Activated CD4-positive, alpha-beta T cell treated with anti-CD3 and anti-CD28 coated beads, Interleukin-2, amount 10 ng/mL, durations not matched to agents 7 days and 5 days (primary cell): ENCODE measurements at regions not wholly inside any gene's neighbourhood (a gene's known extent, or its start where the extent isn't known, plus 50 kb on each side); places are given as distances from the start of the nearest gene placed in this dataset.

Experiments
- CTCF ChIA-PET: fragments of 350-600 bp; sonication (Branson Sonifier 250); formaldehyde crosslinking; loops from one replicate; lab custom pipeline; 2021; ENCODE audit warnings: antibody characterized with exemption; lab: Charles Lee
- POLR2A ChIA-PET: fragments of 350-600 bp; sonication (Branson Sonifier 250); formaldehyde crosslinking; loops from one replicate; lab custom pipeline; 2021; ENCODE audit warnings: antibody characterized with exemption; lab: Charles Lee
- DNase-seq: peaks from one replicate; pipeline ENCODE4 v3.0.0-alpha.2; 2020
- H3K27ac Mint-ChIP-seq: one replicate; pipeline ENCODE4 v1.8.0; 2021; ENCODE audit warnings: mild to moderate bottlenecking, moderate library complexity, mixed read lengths
- H3K27me3 Mint-ChIP-seq: one replicate; pipeline ENCODE4 v1.8.0; 2021; ENCODE audit warnings: mixed read lengths
- H3K36me3 Mint-ChIP-seq: one replicate; pipeline ENCODE4 v1.8.0; 2021; ENCODE audit warnings: low read depth, mixed read lengths
- H3K4me1 Mint-ChIP-seq: one replicate; pipeline ENCODE4 v1.8.0; 2021; ENCODE audit warnings: mixed read lengths
- H3K4me3 Mint-ChIP-seq: one replicate; pipeline ENCODE4 v1.8.0; 2021; ENCODE audit warnings: mild to moderate bottlenecking, moderate library complexity, mixed read lengths
- H3K9me3 Mint-ChIP-seq: one replicate; pipeline ENCODE4 v1.8.0; 2021; ENCODE audit warnings: mixed read lengths

GRCh38 chr5:61625681-61626621 lies 293.9 kb downstream of the ZSWIM6 start:
- Mint-ChIP-seq H3K9me3 (no peaks in the 10 kb centered on the region), H3K27me3 (peaks cover 52% of the 10 kb centered on the region), H3K4me3 (no peak overlapping the region), H3K36me3 (no peaks in the 10 kb centered on the region), H3K4me1 (peaks cover 10% of the 10 kb centered on the region), H3K27ac (no peak overlapping the region)
- CTCF ChIA-PET: interaction anchor here (1.2 kb wide), 1 partner anchor 35 kb away, joined by 3 read pairs; no protein-coding TSS in a partner anchor
- POLR2A ChIA-PET: no interaction called here
- DNase-seq: no peak

- DNase-seq: no peak
- Mint-ChIP-seq H3K27me3 (peaks cover 52% of the 10 kb centered on the region), H3K36me3 (no peaks in the 10 kb centered on the region), H3K9me3 (no peaks in the 10 kb centered on the region), H3K4me1 (peaks cover 10% of the 10 kb centered on the region), H3K4me3 (no peak overlapping the region), H3K27ac (no peak overlapping the region)
- ChIA-PET CTCF (no interaction called here), POLR2A (no interaction called here)
Observed at GRCh38 chr5:61626639-61627282, 294.7 kb downstream of the ZSWIM6 start.

- no peak overlapping the region for H3K4me3 Mint-ChIP-seq
- no peaks in the 10 kb centered on the region for H3K9me3 Mint-ChIP-seq
- H3K4me1 Mint-ChIP-seq: peaks cover 10% of the 10 kb centered on the region
- DNase-seq: no peak
- no peaks in the 10 kb centered on the region for H3K36me3 Mint-ChIP-seq
- CTCF ChIA-PET: no interaction called here
- no peak overlapping the region for H3K27ac Mint-ChIP-seq
- peaks cover 52% of the 10 kb centered on the region for H3K27me3 Mint-ChIP-seq
- POLR2A ChIA-PET: no interaction called here
Observed at GRCh38 chr5:61627531-61627930, 295.5 kb downstream of the ZSWIM6 start.

GRCh38 chr5:61630908-61631307 lies 298.9 kb downstream of the ZSWIM6 start:
- H3K27me3 Mint-ChIP-seq: peaks cover 33% of the 10 kb centered on the region

GRCh38 chr5:61631438-61631941 lies 299.4 kb downstream of the ZSWIM6 start:
- H3K4me3 Mint-ChIP-seq: no peak overlapping the region
- no peaks in the 10 kb centered on the region for H3K9me3 Mint-ChIP-seq
- no peaks in the 10 kb centered on the region for H3K36me3 Mint-ChIP-seq
- DNase-seq: no peak
- no peak overlapping the region for H3K27ac Mint-ChIP-seq
- peaks cover 33% of the 10 kb centered on the region for H3K27me3 Mint-ChIP-seq
- ChIA-PET CTCF (no interaction called here), POLR2A (no interaction called here)
- H3K4me1 Mint-ChIP-seq: peaks cover 6% of the 10 kb centered on the region

More at GRCh38 chr5:61630908-61631307, 298.9 kb downstream of the ZSWIM6 start:
- Mint-ChIP-seq H3K4me1 (peaks cover 6% of the 10 kb centered on the region), H3K36me3 (no peaks in the 10 kb centered on the region), H3K9me3 (no peaks in the 10 kb centered on the region), H3K27ac (no peak overlapping the region), H3K4me3 (no peak overlapping the region)
- no peak for DNase-seq
- CTCF ChIA-PET: interaction anchor here (0.6 kb wide), 1 partner anchor 10 kb away, joined by 3 read pairs; no protein-coding TSS in a partner anchor
- POLR2A ChIA-PET: no interaction called here

GRCh38 chr5:61632064-61632463 lies 300.0 kb downstream of the ZSWIM6 start:
- POLR2A ChIA-PET: no interaction called here

GRCh38 chr5:61635271-61635670 lies 303.2 kb downstream of the ZSWIM6 start:
- H3K4me3 Mint-ChIP-seq: no peak overlapping the region
- CTCF ChIA-PET: no interaction called here
- no peak overlapping the region for H3K27ac Mint-ChIP-seq
- H3K4me1 Mint-ChIP-seq: no peaks in the 10 kb centered on the region
- no peaks in the 10 kb centered on the region for H3K9me3 Mint-ChIP-seq
- no peaks in the 10 kb centered on the region for H3K36me3 Mint-ChIP-seq
- DNase-seq: no peak
- POLR2A ChIA-PET: no interaction called here
- H3K27me3 Mint-ChIP-seq: peaks cover 6% of the 10 kb centered on the region

More at GRCh38 chr5:61632064-61632463, 300.0 kb downstream of the ZSWIM6 start:
- CTCF ChIA-PET: interaction anchor here (0.6 kb wide), 1 partner anchor 884 kb away, joined by 3 read pairs; no protein-coding TSS in a partner anchor
- Mint-ChIP-seq H3K27me3 (peaks cover 29% of the 10 kb centered on the region), H3K36me3 (no peaks in the 10 kb centered on the region), H3K4me3 (no peak overlapping the region), H3K4me1 (peaks cover under 1% of the 10 kb centered on the region), H3K9me3 (no peaks in the 10 kb centered on the region), H3K27ac (no peak overlapping the region)
- DNase-seq: no peak

- Mint-ChIP-seq H3K9me3 (no peaks in the 10 kb centered on the region), H3K27ac (no peak overlapping the region), H3K27me3 (peaks cover 6% of the 10 kb centered on the region), H3K36me3 (no peaks in the 10 kb centered on the region), H3K4me3 (no peak overlapping the region), H3K4me1 (no peaks in the 10 kb centered on the region)
- no peak for DNase-seq
- ChIA-PET POLR2A (no interaction called here), CTCF (no interaction called here)
Observed at GRCh38 chr5:61637566-61637965, 305.5 kb downstream of the ZSWIM6 start.

GRCh38 chr5:61638476-61638875 lies 306.4 kb downstream of the ZSWIM6 start:
- Mint-ChIP-seq H3K27ac (no peak overlapping the region), H3K9me3 (no peaks in the 10 kb centered on the region), H3K27me3 (peaks cover 6% of the 10 kb centered on the region), H3K36me3 (no peaks in the 10 kb centered on the region), H3K4me1 (no peaks in the 10 kb centered on the region), H3K4me3 (no peak overlapping the region)
- DNase-seq: no peak
- ChIA-PET CTCF (no interaction called here), POLR2A (no interaction called here)

GRCh38 chr5:61640179-61641021 lies 308.3 kb downstream of the ZSWIM6 start:
- CTCF ChIA-PET: no interaction called here
- no peaks in the 10 kb centered on the region for H3K9me3 Mint-ChIP-seq
- DNase-seq: no peak
- no peak overlapping the region for H3K4me3 Mint-ChIP-seq
- POLR2A ChIA-PET: no interaction called here
- no peaks in the 10 kb centered on the region for H3K36me3 Mint-ChIP-seq
- H3K4me1 Mint-ChIP-seq: no peaks in the 10 kb centered on the region
- H3K27me3 Mint-ChIP-seq: peaks cover 3% of the 10 kb centered on the region
- no peak overlapping the region for H3K27ac Mint-ChIP-seq

- H3K4me3 Mint-ChIP-seq: no peak overlapping the region
- CTCF ChIA-PET: no interaction called here
- POLR2A ChIA-PET: no interaction called here
- no peaks in the 10 kb centered on the region for H3K9me3 Mint-ChIP-seq
- no peaks in the 10 kb centered on the region for H3K36me3 Mint-ChIP-seq
- H3K4me1 Mint-ChIP-seq: no peaks in the 10 kb centered on the region
- no peak for DNase-seq
- H3K27ac Mint-ChIP-seq: no peak overlapping the region
- peaks cover 1% of the 10 kb centered on the region for H3K27me3 Mint-ChIP-seq
Observed at GRCh38 chr5:61641748-61642565, 309.9 kb downstream of the ZSWIM6 start.

- DNase-seq: no peak
- Mint-ChIP-seq H3K9me3 (no peaks in the 10 kb centered on the region), H3K27me3 (peaks cover 5% of the 10 kb centered on the region), H3K36me3 (no peaks in the 10 kb centered on the region), H3K4me3 (no peak overlapping the region), H3K4me1 (no peaks in the 10 kb centered on the region), H3K27ac (no peak overlapping the region)
- ChIA-PET CTCF (no interaction called here), POLR2A (no interaction called here)
Observed at GRCh38 chr5:61647672-61648071, 315.6 kb downstream of the ZSWIM6 start.
